HCEC 1CT (cell line): ENCODE measurements at regions not wholly inside any gene's neighbourhood (a gene's known extent, or its start where the extent isn't known, plus 50 kb on each side); places are given as distances from the start of the nearest gene placed in this dataset.

Experiments
- DNase-seq: peaks from one replicate; pipeline ENCODE4 v3.0.0-alpha.2; 2017

DNA sequence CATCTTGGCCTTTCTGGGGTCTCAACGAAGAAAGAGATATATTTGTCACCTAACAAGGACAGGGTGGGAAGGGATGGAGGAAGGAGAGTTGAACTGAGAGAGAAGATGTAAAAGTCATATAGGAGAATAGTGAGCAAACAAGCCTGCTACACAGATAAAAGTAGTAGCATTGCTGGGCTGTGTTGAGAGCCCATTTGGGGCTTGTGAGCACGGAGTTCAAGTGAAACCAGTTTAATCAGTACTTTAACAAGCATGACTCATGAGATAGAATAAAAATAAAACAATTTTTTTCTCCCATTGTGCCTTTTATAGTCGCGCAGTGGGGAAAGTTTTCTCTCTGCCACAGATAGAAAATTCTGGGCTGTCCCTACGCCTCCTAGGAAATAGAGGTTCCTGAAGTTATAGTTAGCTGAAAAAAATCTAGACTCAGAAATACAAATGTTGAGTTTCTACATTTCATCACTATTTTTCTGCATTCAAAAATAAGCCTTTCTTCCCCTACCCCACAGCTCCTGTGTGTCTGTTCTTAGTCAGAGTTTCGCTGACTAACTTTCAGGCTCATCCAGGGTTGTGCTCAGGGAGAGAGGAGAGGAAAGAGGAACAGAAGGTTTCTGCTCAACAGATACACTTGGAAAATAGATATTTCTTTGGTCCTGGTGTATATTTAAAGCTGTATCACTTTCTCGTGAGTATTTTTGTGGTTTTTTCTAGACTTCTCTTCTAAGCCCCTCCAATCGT lies 395.8 kb upstream of the ADAMTSL1 start:
- no peak for DNase-seq

DNA sequence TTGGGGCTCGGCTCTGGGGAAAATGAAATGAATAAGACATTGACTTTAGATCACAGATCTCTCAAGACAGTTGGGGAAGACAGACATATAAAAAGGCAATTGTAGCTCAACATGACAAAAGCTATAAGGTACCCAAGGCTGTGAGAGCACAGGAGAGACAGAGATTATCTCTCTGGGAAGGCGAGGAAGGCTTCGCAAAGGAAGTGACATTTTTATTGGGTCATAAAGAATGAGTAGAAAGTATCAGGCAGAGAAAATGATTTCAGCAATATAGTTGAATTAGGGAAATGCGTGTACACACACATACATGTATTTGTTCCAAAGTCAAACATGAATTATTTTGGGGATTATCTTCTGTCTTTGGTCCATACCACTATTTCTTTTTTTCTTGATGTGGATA lies 381.8 kb upstream of the ADAMTSL1 start:
- no peak for DNase-seq

- DNase-seq = no peak
Observed at GRCh38 chr9:18106006-18106560, 367.9 kb upstream of the ADAMTSL1 start.

- no peak for DNase-seq
Observed at GRCh38 chr9:18109675-18110074, 364.3 kb upstream of the ADAMTSL1 start.

- DNase-seq = no peak
Observed at GRCh38 chr9:18111146-18111545, 362.8 kb upstream of the ADAMTSL1 start.

DNA sequence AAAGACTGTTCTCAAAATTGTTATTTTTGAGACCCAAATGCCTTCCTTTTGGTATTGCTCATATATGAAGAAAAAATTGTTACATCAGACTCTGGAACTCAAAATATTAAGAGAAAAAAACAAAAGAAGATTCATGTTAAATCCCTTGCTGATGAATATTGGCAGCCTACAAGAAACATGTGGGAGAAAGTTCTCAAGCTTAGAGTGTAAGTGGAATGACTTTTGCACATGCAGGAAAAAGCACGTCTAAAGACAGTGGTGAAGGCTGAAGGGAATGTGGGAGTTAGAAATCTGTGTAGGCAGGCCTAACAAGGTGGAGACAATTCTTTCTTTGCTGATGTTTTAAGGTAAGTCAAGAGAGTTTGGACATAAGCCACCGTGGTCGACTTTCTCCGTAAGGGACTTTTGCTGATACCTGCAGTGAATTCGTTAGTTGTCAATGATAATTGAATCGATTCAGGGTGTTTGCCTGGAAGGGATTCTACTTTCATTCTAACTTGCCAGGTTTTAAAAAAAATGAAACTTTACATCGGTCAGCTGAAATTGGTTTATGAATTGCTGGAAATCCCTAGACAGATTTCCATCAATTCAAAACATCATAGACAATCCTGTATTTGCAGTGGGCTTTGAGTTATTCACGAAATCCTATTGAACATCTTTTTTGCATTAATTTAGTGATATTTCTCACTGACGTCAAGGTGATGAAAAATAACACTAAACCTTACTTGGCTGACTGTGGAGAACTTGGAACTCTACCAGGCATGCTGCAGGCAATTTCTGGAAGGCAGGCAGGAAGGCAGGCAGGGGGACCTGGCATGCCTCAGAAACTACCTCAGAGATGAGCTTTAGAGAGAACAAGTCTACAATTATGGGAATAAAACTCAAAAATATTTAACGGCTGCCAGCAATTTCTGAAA lies 359.1 kb upstream of the ADAMTSL1 start:
- no peak for DNase-seq

DNA sequence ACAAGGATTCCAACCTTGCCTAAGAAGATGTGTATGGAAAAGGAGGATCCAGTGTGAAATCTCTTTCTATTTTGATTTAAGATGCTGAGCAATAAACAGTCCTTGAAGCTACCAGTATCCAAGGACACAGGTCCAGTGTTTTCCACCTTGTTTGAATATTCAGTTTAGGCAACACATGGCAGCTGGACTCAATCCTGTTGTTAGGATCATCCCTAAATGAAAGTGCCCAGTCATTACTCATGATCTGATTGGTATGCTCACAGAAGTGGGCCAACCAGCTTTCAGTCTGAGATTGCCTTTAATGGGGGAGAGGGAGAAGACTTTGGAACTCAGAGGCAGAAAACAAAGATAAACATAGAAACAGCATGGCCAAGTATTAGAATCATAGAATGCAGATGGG lies 355.7 kb upstream of the ADAMTSL1 start:
- DNase-seq = no peak

GRCh38 chr9:18122171-18122570 lies 351.8 kb upstream of the ADAMTSL1 start:
- peak; percentile 61 for DNase-seq

GRCh38 chr9:18124760-18125159 lies 349.2 kb upstream of the ADAMTSL1 start:
- no peak for DNase-seq

- no peak for DNase-seq
Observed at GRCh38 chr9:18126831-18127498, 347.0 kb upstream of the ADAMTSL1 start.

- DNase-seq = no peak
Observed at GRCh38 chr9:18127499-18127875, 346.5 kb upstream of the ADAMTSL1 start.

- DNase-seq = no peak
Observed at GRCh38 chr9:18129809-18130334, 344.1 kb upstream of the ADAMTSL1 start.

GRCh38 chr9:18136354-18136994 lies 337.5 kb upstream of the ADAMTSL1 start:
- DNase-seq = no peak

DNA sequence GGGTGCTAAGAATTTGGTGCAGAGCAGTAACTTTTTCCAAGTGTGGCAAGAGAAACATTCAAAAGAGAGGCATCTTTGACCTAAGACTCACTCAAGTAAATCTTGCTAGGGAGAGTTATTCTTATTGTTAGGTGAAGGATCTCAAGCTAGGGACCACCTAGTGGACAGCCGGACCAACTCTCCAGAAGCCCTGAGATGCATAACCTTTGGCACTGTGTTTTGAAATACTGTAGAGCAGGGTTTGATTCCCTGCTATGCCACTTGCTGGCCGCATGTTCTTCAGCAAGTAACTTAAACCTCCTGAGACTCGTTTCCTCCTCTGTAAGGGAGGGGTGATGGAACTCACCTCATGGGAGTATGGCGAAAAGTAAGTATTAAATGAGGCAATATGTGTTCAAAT lies 336.1 kb upstream of the ADAMTSL1 start:
- no peak for DNase-seq

DNA sequence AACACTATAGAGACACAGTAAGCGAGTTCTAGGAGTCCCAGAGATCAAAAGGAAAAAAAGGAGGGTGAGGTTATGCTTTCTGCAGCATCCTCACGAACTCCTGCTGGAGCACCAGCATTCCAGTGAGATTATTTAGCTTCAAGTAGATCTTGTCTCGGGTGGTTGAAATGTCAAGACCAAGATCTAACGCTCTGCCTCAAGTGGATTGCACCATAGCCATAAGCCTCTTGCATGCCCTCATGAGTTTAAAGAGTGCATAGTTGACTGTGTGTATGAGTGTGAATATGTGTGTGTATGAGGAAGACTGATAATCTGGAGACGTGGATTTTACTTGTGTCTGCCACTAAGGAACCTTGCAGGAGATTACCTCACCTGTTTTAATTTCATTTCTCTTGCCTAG lies 335.3 kb upstream of the ADAMTSL1 start:
- no peak for DNase-seq

- no peak for DNase-seq
Observed at GRCh38 chr9:18141681-18142080, 332.3 kb upstream of the ADAMTSL1 start.

DNA sequence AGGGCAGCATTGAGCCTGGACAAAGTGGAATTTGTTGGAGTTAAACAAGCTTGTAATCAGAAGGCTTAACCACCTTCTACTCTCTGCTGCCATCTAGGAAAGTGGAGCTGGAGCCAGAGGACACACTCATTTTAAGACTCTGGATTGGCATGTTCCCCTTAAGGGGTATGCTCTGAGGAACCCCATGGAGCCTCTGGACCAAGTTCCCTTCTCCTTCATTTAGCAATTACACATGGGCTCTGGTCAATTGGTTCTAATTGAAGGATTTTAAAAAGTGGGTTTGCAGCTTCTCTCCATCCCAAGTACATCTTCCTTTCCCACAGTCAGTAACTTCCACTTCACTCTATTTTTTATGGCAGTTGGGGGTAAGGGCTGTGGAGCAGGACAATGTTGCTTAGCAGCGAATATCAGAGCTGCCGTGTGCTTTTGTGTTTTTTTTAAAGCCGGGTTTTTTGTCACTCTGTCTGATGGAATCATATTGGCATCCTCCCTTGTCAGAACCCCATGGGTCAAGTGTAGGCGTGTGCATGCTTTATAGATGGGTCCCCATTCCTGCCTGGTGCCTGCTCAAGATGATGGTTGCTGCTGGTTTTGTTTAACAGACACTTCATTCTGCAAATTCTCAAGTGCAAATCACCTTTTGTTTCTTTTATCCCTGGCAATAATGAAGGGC lies 330.7 kb upstream of the ADAMTSL1 start:
- DNase-seq = no peak

DNA sequence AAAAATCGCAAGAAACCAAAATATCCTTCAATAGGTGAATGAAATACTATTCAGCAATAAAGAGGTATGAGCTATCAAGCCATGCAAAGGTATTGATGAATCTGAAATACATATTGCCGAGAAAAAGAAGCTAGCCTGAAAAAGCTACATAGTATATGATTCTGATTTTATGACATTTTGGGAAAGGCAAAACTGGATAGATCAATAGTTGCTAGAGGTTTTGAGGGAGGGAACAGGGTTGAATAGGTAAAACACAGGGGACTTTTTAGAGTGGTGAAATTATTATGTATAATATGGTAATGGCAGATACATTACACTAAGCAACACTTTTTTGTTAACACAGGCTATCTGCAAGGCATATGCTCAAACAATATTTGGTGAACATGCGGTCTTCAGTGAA lies 327.6 kb upstream of the ADAMTSL1 start:
- DNase-seq = no peak

- DNase-seq = no peak
Observed at GRCh38 chr9:18149471-18150011, 324.4 kb upstream of the ADAMTSL1 start.

DNA sequence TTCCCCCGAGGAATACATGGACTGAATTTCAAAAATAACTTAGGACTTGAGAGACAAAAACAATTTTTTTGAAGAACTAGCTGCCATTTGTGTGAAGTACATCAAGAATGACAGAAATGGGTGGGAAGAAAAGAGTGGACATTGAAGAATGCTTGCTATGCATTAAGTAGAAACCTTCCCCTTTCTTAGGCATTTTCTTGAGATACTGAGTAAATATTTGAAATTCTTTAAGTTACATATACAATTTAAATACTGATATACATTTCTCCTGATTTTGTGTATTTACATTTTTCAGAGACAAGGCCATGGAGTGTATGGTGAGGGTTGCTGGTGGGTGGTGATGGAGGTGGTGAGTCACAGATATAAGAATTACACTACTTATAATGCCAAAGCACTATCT lies 319.3 kb upstream of the ADAMTSL1 start:
- DNase-seq = no peak

DNA sequence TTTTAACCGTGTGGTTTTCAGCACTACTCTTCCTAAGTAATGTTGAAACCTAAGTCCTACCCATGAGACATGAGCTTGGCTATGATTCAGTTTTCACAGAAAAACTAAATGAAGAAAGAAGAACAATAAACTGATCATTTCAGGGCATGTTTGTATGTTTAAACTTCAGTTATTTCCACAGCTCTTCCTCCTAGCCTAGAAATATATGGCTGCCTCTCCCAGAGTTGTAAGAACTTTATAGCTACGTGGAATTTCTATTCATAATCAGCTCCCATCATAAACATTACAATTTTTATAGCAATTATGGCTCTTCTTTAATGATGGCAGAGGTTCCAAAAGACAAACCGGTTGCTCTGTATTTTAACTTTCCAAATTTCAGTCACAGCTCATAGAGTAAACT lies 314.7 kb upstream of the ADAMTSL1 start:
- DNase-seq = no peak

GRCh38 chr9:18163146-18163545 lies 310.8 kb upstream of the ADAMTSL1 start:
- no peak for DNase-seq
